NCI-H2029 (cell line): ENCODE measurements at regions not wholly inside any gene's neighbourhood (a gene's known extent, or its start where the extent isn't known, plus 50 kb on each side); places are given as distances from the start of the nearest gene placed in this dataset.

Source experiments
- DNase-seq: peaks from one replicate; lab custom pipeline; 2025; lab: John Stamatoyannopoulos, UW

- DNase-seq: no peak
Observed at GRCh38 chr22:48366056-48366455, 1461.6 kb downstream of the BRD1 start.

- no peak for DNase-seq
Observed at GRCh38 chr22:48365386-48365785, 1462.3 kb downstream of the BRD1 start.

GRCh38 chr22:48362721-48363404 is 1464.8 kb downstream of the BRD1 start:
- DNase-seq: no peak

- no peak for DNase-seq
Observed at GRCh38 chr22:48361099-48361639, 1466.5 kb downstream of the BRD1 start.

GRCh38 chr22:48359613-48359965 is 1468.1 kb downstream of the BRD1 start:
- no peak for DNase-seq

GRCh38 chr22:48358886-48359612 is 1468.6 kb downstream of the BRD1 start:
- DNase-seq: no peak

- DNase-seq: no peak
Observed at GRCh38 chr22:48357961-48358360, 1469.7 kb downstream of the BRD1 start.

- DNase-seq: no peak
Observed at GRCh38 chr22:48357196-48357595, 1470.5 kb downstream of the BRD1 start.

- no peak for DNase-seq
Observed at GRCh38 chr22:48356731-48357130, 1470.9 kb downstream of the BRD1 start.

GRCh38 chr22:48354096-48354495 is 1473.6 kb downstream of the BRD1 start:
- no peak for DNase-seq

GRCh38 chr22:48353116-48353947 is 1474.3 kb downstream of the BRD1 start:
- no peak for DNase-seq

GRCh38 chr22:48352086-48352911 is 1475.4 kb downstream of the BRD1 start:
- DNase-seq: no peak

- no peak for DNase-seq
Observed at GRCh38 chr22:48351376-48352085, 1476.1 kb downstream of the BRD1 start.

GRCh38 chr22:48350456-48350855 is 1477.2 kb downstream of the BRD1 start:
- no peak for DNase-seq

- no peak for DNase-seq
Observed at GRCh38 chr22:48348855-48349254, 1478.8 kb downstream of the BRD1 start.

GRCh38 chr22:48347311-48347710 is 1480.4 kb downstream of the BRD1 start:
- no peak for DNase-seq

- no peak for DNase-seq
Observed at GRCh38 chr22:48346911-48347310, 1480.8 kb downstream of the BRD1 start.

GRCh38 chr22:48346311-48346710 is 1481.4 kb downstream of the BRD1 start:
- no peak for DNase-seq

GRCh38 chr22:48345631-48346030 is 1482.0 kb downstream of the BRD1 start:
- DNase-seq: no peak

- no peak for DNase-seq
Observed at GRCh38 chr22:48343461-48343860, 1484.2 kb downstream of the BRD1 start.

GRCh38 chr22:48342732-48343131 is 1484.9 kb downstream of the BRD1 start:
- no peak for DNase-seq
